Breast epithelium (tissue), 3 donors: ENCODE measurements at regions not wholly inside any gene's neighbourhood (a gene's known extent, or its start where the extent isn't known, plus 50 kb on each side); places are given as distances from the start of the nearest gene placed in this dataset.

Experiments used
- CTCF ChIP-seq, 3 donors: fragments of 450-650 bp; IDR thresholded peaks; one replicate each; pipeline ENCODE4 v1.5.1; 2016 to 2017; ENCODE audit warnings: antibody characterized with exemption in 3 of 3, mild to moderate bottlenecking in 3 of 3, moderate library complexity in 3 of 3
- POLR2A ChIP-seq: fragments of 450-650 bp; IDR thresholded peaks from one replicate; pipeline ENCODE4 v1.6.1; 2016; ENCODE audit warnings: antibody characterized with exemption, mild to moderate bottlenecking, moderate library complexity
- POLR2AphosphoS5 ChIP-seq, 3 donors: sonication (generic); formaldehyde crosslinking; IDR thresholded peaks; one replicate each; pipeline ENCODE4 v1.6.1; 2017; ENCODE audit warnings: antibody characterized with exemption in 3 of 3

- no peak for TF ChIP-seq POLR2A
- TF ChIP-seq CTCF (IDR thresholded peaks at IDR 0.05), result no peak
- no peak for TF ChIP-seq POLR2AphosphoS5 (IDR thresholded peaks at IDR 0.05)
These were observed 176.6 kb upstream of the KITLG start for GRCh38 chr12:88756917-88757316.
